NCI-H2107 treated with DMSO at 0.1 percent for 48 hours (cell line): ENCODE measurements at regions not wholly inside any gene's neighbourhood (a gene's known extent, or its start where the extent isn't known, plus 50 kb on each side); places are given as distances from the start of the nearest gene placed in this dataset.
"Not testable (repeated sequence)": the region's sequence is repeated elsewhere in the genome, so short reads cannot be mapped to it uniquely, and the experiment has no call there.

ENCODE experiments used
- DNase-seq: peaks from one replicate; lab custom pipeline; 2025; ENCODE audit not compliant: unreplicated experiment; lab: John Stamatoyannopoulos, UW

DNA sequence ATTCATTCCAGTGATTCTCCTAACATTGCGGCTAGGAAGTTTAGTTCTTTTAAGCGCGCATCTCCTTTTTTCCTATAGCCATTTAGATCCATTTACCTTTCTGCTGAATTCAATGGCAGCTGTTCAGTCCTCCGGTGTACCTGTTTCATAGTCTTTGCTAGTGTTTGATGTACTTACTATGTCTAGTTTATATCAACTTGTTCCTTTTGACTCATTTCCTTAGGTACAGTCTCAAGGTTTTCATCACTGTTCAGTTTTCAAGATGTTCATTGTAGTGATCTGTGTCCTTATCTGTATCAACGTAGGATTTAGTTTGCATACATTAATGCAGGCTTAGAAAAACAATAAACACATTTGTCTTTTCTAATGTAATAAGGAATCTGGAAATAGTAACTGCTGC is 59.0 kb upstream of the MBNL1 start:
- no peak for DNase-seq

GRCh38 chr3:152210697-152211096 is 58.0 kb upstream of the MBNL1 start:
- no peak for DNase-seq

DNA sequence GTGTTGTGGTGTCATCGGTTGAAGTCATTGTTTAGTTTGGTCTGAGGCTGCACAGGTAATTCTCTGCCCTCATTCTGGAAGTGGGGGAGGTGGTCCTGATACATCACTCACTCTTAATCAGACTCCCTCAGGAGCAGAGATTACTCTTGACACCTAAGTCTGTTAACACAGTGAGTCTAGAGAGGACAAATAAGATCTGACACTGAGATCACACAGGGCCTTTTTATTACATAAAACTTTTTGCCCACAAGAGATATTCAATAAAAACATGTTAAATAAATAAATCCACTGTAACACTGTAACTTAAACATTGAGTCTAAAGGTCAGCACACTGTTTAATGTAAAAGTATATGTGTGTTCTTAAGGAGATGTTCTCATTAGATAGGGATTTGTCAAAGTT is 57.1 kb upstream of the MBNL1 start:
- DNase-seq: no peak

DNA sequence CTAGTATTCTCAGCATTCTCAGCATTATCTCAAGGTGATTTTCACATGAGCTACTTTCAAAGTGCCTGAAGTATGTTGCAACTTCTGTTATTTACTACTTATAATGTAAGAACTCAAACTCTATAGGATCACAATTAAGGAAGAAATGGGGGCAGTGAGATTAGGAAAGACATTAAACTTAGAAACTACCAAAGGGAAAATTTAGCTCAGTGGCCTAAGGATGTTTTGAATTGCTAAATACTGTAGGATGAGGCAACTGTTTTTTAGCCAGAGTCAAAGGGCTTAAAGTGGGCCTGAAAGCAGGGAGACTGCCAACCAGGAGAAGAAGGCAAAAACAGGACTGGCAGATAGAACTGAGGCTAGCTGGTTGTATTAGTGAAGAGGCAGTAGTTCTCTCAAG is 55.5 kb upstream of the MBNL1 start:
- DNase-seq: no peak

GRCh38 chr3:152213938-152214337 is 54.8 kb upstream of the MBNL1 start:
- no peak for DNase-seq

DNA sequence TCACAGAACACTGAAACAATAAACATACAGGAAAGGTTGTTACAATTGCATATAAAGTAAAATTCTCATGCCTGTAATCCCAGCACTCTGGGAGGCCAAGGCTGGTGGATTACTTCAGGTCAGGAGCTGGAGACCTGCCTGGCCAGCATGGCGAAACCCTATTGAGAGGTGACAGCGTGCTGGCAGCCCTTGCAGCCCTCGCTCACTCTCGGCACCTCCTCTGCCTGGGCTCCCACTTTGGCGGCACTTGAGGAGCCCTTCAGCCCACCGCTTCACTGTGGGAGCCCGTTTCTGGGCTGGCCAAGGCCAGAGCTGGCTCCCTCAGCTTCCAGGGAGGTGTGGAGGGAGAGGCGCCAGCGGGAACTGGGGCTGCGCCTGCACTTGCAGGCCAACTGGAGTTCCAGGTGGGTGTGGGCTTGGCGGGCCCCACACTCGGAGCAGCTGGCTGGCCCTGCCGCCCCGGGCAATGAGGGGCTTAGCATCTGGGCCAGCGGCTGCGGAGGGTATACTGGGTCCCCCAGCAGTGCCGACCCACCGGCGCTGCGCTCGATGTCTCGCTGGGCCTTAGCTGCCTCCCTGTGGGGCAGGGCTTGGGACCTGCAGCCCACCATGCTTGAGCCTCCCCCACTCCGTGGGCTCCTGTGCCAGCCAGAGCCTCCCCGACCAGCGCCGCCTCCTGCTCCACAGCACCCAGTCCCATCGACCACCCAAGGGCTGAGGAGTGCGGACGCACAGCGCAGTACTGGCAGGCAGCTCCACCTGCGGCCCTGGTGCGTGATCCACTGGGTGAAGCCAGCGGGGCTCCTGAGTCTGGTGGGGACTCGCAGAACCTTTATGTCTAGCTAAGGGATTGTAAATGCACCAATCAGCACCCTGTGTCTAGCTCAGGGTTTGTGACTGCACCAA is 51.5 kb upstream of the MBNL1 start:
- DNase-seq: not testable (repeated sequence)

- DNase-seq: no peak
Measured at GRCh38 chr3:152218602-152219001, 50.1 kb upstream of the MBNL1 start.
